Inferior parietal cortex (tissue), 1 donor: ENCODE measurements at regions not wholly inside any gene's neighbourhood (a gene's known extent, or its start where the extent isn't known, plus 50 kb on each side); places are given as distances from the start of the nearest gene placed in this dataset.
"Not testable (repeated sequence)": the region's sequence is repeated elsewhere in the genome, so short reads cannot be mapped to it uniquely, and the experiment has no call there.

Source experiments
- DNase-seq: peaks from one replicate; pipeline ENCODE4 v3.0.0-alpha.2; 2016; ENCODE audit errors: extremely low spot score

- no peak for DNase-seq
These were observed 216.3 kb upstream of the PRNP start for GRCh38 chr20:4469910-4470309.

GRCh38 chr20:4468114-4468513 lies 218.1 kb upstream of the PRNP start:
- no peak for DNase-seq

GRCh38 chr20:4465855-4466545 lies 216.9 kb upstream of the ADRA1D start:
- DNase-seq, result no peak

GRCh38 chr20:4465212-4465611 lies 216.1 kb upstream of the ADRA1D start:
- DNase-seq, result no peak

GRCh38 chr20:4462801-4463200 lies 213.7 kb upstream of the ADRA1D start:
- DNase-seq, result not testable (repeated sequence)

- no peak for DNase-seq
These were observed 210.0 kb upstream of the ADRA1D start for GRCh38 chr20:4459081-4459480.

GRCh38 chr20:4457566-4458543 lies 208.8 kb upstream of the ADRA1D start:
- no peak for DNase-seq

- DNase-seq, result no peak
These were observed 206.9 kb upstream of the ADRA1D start for GRCh38 chr20:4455996-4456395.

GRCh38 chr20:4455301-4455701 lies 206.2 kb upstream of the ADRA1D start:
- DNase-seq, result no peak

GRCh38 chr20:4454111-4454510 lies 205.0 kb upstream of the ADRA1D start:
- DNase-seq, result no peak

GRCh38 chr20:4453359-4453758 lies 204.3 kb upstream of the ADRA1D start:
- no peak for DNase-seq

GRCh38 chr20:4451487-4452081 lies 202.5 kb upstream of the ADRA1D start:
- no peak for DNase-seq

- no peak for DNase-seq
These were observed 201.0 kb upstream of the ADRA1D start for GRCh38 chr20:4449957-4450715.

GRCh38 chr20:4445784-4446183 lies 196.7 kb upstream of the ADRA1D start:
- no peak for DNase-seq

GRCh38 chr20:4445331-4445730 lies 196.2 kb upstream of the ADRA1D start:
- no peak for DNase-seq

- DNase-seq, result peak; percentile 17
These were observed 195.3 kb upstream of the ADRA1D start for GRCh38 chr20:4444404-4444803.

GRCh38 chr20:4443016-4443415 lies 193.9 kb upstream of the ADRA1D start:
- DNase-seq, result no peak

GRCh38 chr20:4441871-4442270 lies 192.8 kb upstream of the ADRA1D start:
- no peak for DNase-seq

- DNase-seq, result no peak
These were observed 192.1 kb upstream of the ADRA1D start for GRCh38 chr20:4441191-4441590.

- DNase-seq, result no peak
These were observed 190.4 kb upstream of the ADRA1D start for GRCh38 chr20:4439461-4439860.

- DNase-seq, result no peak
These were observed 188.0 kb upstream of the ADRA1D start for GRCh38 chr20:4437131-4437530.
